ENCODE measurements at regions not wholly inside any gene's neighbourhood (a gene's known extent, or its start where the extent isn't known, plus 50 kb on each side); places are given as distances from the start of the nearest gene placed in this dataset.
"Not testable (repeated sequence)": the region's sequence is repeated elsewhere in the genome, so short reads cannot be mapped to it uniquely, and the experiment has no call there.

DNA sequence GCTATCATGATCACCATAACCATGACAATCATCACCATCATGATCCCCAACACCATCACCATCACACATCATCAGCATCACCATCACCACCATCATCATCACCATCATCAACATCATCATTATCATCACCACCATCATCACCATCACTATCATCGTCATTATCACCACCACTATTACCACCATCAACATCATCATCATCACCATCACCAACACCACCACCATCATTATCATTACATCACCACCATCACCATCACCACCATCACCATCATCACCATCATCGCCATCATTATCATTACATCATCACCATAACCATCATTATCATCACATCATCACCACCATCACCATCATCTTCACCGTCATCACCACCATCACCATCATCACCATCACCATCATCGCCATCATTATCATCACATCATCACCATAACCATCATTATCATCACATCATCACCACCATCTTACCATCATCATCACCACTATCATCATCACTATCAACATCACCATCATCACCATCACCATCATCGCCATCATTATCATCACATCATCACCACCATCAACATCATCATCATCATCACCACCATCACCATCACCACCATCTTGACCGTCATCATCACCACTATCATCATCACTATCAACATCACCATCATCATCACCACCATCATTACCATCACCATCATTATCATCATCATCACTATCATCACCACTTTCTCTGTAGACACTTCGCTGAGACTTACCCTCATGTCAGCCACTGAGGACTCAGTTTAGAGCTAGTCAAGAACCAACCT lies 366.0 kb downstream of the C16orf95 start:
- H3K4me1 Mint-ChIP-seq (ENCODE audit: low read depth), result peaks cover 2% of the 10 kb centered on the region
- no peak overlapping the region for H3K4me3 Mint-ChIP-seq
- H3K36me3 Mint-ChIP-seq (ENCODE audit: low read depth), result no peaks in the 10 kb centered on the region

DNA sequence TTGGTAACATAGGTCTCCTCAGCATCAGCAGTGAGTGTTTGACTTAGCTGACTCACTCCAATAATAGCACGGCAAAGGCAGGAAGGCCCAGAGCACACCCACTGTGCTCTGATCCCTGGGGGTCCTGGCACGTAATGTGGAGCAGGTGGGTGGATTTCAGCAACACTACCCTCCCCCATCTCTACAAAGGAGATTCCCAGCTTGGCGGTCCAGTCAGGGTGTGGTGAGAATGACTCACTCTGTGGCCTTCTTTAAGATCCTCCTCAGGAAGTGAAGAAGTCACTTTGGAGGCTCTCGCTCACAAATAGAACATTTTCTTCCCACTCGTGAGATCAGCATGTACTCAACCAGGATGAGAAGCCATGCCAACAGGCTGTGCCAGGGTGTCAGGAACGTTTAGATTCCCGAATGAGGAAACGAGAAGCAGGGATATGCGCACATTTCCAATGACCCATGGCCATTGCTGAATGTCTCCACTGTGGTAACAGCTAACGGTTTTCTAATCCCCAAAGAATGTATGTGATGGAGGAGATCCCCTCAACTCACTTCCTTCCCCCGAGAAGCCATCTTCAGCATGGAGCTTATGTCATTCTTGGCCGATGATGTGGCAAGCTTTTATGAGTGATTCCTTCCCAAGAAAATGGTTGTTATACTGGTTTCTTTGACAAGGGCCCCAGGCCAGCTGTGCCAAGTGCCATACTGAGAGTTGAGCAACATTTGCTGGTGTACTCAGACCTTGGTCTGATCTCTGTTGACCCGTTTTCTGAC lies 365.2 kb downstream of the C16orf95 start:
- peaks cover 7% of the 10 kb centered on the region for H3K4me1 Mint-ChIP-seq (ENCODE audit: low read depth)
- H3K4me3 Mint-ChIP-seq, result no peak overlapping the region
- no peaks in the 10 kb centered on the region for H3K9me3 Mint-ChIP-seq
- no peak for DNase-seq
- peaks cover 16% of the 10 kb centered on the region for H3K27me3 Mint-ChIP-seq
- H3K27ac Mint-ChIP-seq, result no peak overlapping the region
- H3K36me3 Mint-ChIP-seq (ENCODE audit: low read depth), result no peaks in the 10 kb centered on the region

More for the DNA sequence above, 366.0 kb downstream of the C16orf95 start:
- no peak for DNase-seq
- Mint-ChIP-seq H3K9me3 (no peaks in the 10 kb centered on the region), H3K27me3 (peaks cover 13% of the 10 kb centered on the region), H3K27ac (no peak overlapping the region)

DNA sequence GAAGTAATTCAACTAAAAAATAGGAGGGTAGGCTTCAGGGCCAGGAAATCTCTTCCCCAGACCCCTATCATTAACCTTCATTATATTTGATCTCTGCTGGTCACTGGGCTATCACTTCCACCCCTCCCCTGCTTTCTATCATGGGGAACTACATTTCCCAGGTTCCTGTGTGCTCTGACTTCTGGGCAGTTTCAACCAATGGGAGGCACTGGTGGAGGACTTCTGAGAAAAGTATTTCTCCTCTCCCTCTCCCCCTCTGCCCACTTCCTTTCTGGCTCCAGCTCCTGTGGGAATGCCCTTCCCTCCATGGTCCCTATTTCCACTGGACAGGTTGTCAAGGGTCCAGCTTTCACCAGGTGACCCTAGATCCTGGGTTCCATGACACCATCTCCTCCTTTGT lies 364.4 kb downstream of the C16orf95 start:
- H3K27ac Mint-ChIP-seq, result no peak overlapping the region
- H3K4me3 Mint-ChIP-seq, result no peak overlapping the region
- DNase-seq, result no peak
- H3K36me3 Mint-ChIP-seq (ENCODE audit: low read depth), result no peaks in the 10 kb centered on the region
- H3K27me3 Mint-ChIP-seq, result peaks cover 17% of the 10 kb centered on the region
- H3K4me1 Mint-ChIP-seq (ENCODE audit: low read depth), result peaks cover 7% of the 10 kb centered on the region
- no peaks in the 10 kb centered on the region for H3K9me3 Mint-ChIP-seq

DNA sequence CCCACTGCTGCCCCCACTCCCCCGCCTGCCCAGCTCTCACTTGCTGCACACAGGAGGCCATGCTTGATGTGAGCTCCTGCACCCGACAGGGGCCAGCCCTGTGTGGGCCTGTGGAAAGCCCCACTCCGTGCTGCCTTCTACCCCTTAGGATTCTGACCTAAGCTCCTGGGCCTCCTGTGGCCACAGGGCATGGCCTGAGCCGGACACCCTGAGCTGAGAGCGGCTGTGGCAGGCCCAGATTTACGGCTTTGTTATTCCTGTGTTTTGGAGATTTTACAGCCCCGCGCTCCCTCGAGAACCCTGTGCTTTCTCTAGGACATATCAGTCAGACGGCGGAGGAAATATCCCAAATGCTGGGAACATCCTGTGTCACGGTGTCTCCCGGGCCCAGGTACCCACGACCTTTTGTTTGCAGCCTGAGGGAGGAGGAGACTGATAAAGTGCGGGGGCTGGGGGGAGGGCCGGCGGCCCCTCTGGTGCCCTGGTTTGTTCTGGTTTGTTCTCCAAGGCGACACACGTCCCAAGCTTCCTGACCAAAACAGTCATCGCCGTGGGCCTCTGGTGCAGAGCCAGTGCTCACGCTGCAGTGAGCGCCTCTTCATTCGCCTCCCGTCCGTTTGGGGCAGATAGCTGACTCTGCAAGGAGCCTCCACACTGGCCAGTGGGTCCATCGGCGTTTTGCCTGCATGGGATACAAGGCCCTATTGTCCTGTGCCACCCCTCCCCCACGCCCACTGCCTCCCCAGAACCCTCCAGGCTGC lies 363.4 kb downstream of the C16orf95 start:
- DNase-seq, result no peak
- Mint-ChIP-seq H3K9me3 (no peaks in the 10 kb centered on the region), H3K4me3 (no peak overlapping the region), H3K4me1 (ENCODE audit: low read depth) (peaks cover 7% of the 10 kb centered on the region), H3K27ac (no peak overlapping the region), H3K27me3 (peaks cover 24% of the 10 kb centered on the region), H3K36me3 (ENCODE audit: low read depth) (no peaks in the 10 kb centered on the region)

DNA sequence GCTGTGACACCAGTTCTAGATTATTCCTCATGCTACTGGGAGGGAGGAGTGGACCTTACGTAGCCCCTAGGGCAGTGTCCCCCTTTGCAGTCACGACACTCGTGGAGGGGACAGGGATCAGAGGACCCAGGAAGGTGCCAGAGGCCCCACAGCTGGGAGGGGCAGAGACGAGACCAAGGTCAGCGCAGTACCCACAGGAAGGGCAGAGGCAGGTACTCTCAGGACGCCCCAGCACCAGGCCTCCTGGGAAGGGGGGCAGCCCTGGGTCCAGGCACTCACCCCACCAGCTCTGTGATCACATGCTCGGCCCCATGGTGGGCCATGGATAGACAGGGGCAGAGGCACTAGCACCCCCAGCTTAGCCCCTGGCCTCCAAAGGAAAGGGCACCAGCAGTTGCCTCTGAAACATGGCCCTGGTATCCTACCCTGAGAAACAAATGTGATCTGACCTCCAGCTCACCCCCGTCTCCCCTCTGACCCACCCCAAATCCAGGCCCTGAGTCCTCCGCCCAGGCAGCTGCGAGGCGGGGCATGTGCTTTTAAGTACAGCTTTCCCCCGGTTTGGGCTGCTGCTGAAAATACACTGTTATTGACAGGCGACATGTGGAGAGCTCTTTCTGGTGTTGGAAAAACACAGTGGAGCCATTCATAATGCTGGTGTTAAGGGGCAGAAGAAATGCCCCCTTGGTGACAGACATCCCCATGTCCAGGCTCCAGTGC lies 361.9 kb downstream of the C16orf95 start:
- H3K4me1 Mint-ChIP-seq (ENCODE audit: low read depth), result peaks cover 7% of the 10 kb centered on the region
- no peak for DNase-seq
- no peak overlapping the region for H3K4me3 Mint-ChIP-seq
- H3K27ac Mint-ChIP-seq, result no peak overlapping the region
- H3K9me3 Mint-ChIP-seq, result no peaks in the 10 kb centered on the region
- H3K36me3 Mint-ChIP-seq (ENCODE audit: low read depth), result no peaks in the 10 kb centered on the region
- peaks cover 32% of the 10 kb centered on the region for H3K27me3 Mint-ChIP-seq

DNA sequence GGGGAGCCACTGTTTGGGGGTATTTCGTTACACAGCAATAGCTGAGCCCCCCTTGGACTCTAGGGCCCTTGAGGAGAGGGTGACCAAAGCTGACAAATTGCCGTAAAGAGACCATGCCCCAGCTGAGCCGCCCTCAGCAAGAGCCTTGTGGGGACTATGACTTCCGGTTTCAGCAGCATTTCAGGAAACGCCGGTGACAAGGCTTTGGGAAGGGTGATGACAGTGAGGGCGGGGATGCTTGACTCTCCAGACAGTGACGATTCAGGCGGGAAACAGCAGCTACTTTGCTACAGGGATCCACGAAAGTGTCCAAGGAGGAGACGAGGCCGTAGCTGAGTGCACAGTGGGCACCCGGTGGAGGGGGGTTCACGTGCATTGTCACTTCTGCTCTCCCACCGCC lies 360.8 kb downstream of the C16orf95 start:
- Mint-ChIP-seq H3K36me3 (ENCODE audit: low read depth) (no peaks in the 10 kb centered on the region), H3K27ac (no peak overlapping the region), H3K9me3 (no peaks in the 10 kb centered on the region), H3K4me3 (no peak overlapping the region), H3K4me1 (ENCODE audit: low read depth) (peaks cover 7% of the 10 kb centered on the region), H3K27me3 (peaks cover 32% of the 10 kb centered on the region)
- no peak for DNase-seq

DNA sequence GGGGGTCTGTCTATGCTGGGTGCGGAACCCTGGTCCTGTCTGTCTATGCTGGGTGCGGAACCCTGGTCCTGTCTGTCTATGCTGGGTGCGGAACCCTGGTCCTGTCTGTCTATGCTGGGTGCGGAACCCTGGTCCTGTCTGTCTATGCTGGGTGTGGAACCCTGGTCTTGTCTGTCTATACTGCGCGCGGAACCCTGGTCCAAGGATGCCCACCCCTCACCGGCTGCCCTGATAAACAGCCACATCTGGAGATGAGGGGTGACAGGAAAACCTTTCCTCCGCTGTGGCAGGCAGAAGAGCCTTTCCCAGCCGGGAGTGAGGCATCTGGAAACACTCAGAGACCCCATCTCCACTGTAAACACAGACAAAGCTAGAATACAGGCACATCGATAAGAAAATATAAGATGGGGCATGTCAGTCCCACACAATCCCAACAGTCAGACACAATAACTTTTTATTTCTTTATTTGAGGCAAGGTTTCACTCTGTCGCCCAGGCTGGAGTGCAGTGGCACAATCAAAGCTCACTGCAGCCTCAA lies 359.5 kb downstream of the C16orf95 start:
- H3K9me3 Mint-ChIP-seq; H3K27ac Mint-ChIP-seq; H3K36me3 Mint-ChIP-seq (ENCODE audit: low read depth); DNase-seq; H3K4me1 Mint-ChIP-seq (ENCODE audit: low read depth); H3K4me3 Mint-ChIP-seq: not testable (repeated sequence)
- H3K27me3 Mint-ChIP-seq, result peaks cover 30% of the 10 kb centered on the region

DNA sequence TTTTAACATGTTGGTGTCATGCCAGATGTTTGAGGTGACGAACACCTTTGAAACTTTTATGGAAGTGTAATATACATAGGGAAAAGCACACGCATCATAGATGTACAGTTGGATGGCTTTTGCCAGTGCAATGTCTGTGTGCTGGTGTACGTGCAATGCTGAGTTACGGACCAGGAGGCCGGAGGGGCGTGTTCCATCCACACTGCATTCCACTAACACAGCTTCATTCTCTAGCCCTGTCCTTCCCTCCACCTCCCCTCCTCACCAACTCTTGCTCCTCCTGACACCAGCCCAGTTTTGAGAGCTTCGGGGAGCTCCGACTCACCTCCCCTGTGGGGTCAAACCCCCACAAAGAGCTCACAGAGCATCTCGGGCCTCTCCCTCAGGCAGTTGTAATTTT lies 358.8 kb downstream of the C16orf95 start:
- H3K9me3 Mint-ChIP-seq, result no peaks in the 10 kb centered on the region
- DNase-seq, result no peak
- peaks cover 25% of the 10 kb centered on the region for H3K27me3 Mint-ChIP-seq
- H3K4me3 Mint-ChIP-seq, result no peak overlapping the region
- H3K27ac Mint-ChIP-seq, result no peak overlapping the region
- no peaks in the 10 kb centered on the region for H3K36me3 Mint-ChIP-seq (ENCODE audit: low read depth)
- H3K4me1 Mint-ChIP-seq (ENCODE audit: low read depth), result peaks cover 7% of the 10 kb centered on the region

DNA sequence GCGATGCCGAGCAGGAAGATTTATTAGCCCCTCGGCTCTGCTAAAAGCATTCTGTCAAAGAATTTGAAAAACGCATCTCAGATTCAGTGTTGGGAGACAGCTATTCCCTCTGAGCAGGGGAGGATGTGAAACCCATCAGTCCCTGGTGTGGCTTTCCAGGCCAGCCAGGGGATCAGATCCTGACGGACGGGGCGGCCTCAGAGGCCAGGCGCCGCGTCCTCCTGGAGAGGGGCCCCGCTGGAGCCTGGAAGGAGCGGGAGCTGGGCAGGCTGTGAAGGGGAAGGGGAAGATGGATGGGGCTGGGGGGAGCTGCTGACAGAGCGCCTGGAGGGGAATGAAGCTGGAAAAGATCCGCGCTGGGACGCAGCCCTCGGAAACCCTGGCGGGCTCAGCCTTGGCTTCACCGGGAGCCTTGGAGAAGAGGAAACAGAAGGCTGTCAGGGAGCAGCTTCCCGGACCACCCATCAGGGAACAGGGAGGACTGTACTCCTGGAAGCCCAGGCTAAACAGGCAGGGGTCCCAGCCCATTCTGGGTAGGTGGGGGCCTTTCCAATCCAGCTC lies 358.0 kb downstream of the C16orf95 start:
- Mint-ChIP-seq H3K27me3 (peaks cover 22% of the 10 kb centered on the region), H3K4me3 (no peak overlapping the region), H3K9me3 (no peaks in the 10 kb centered on the region)

DNA sequence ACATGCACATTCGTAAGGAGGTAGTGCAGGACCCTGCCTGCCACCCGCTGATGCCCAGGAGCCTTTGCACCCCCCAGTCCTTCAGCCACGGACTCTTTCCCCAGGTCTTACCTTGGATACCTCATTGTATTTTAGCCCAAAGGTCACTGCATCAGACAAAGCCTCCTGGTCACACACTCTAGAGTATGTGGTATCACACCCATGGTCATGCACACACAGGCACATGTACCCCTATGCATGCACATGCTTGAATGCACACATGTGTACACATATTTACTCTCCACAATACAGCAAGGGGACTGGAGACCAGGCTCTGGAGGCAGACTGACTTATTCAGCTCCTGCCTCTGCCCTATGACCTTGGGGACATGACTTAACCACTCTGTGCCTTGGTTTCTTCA lies 357.5 kb downstream of the C16orf95 start:
- H3K9me3 Mint-ChIP-seq, result no peaks in the 10 kb centered on the region
- H3K4me1 Mint-ChIP-seq (ENCODE audit: low read depth), result peaks cover 7% of the 10 kb centered on the region
- H3K27me3 Mint-ChIP-seq, result peaks cover 22% of the 10 kb centered on the region
- H3K36me3 Mint-ChIP-seq (ENCODE audit: low read depth), result no peaks in the 10 kb centered on the region
- no peak overlapping the region for H3K27ac Mint-ChIP-seq
- DNase-seq, result no peak
- no peak overlapping the region for H3K4me3 Mint-ChIP-seq

More for the DNA sequence above, 358.0 kb downstream of the C16orf95 start:
- peaks cover 7% of the 10 kb centered on the region for H3K4me1 Mint-ChIP-seq (ENCODE audit: low read depth)
- no peak for DNase-seq
- no peak overlapping the region for H3K27ac Mint-ChIP-seq
- H3K36me3 Mint-ChIP-seq (ENCODE audit: low read depth), result no peaks in the 10 kb centered on the region

DNA sequence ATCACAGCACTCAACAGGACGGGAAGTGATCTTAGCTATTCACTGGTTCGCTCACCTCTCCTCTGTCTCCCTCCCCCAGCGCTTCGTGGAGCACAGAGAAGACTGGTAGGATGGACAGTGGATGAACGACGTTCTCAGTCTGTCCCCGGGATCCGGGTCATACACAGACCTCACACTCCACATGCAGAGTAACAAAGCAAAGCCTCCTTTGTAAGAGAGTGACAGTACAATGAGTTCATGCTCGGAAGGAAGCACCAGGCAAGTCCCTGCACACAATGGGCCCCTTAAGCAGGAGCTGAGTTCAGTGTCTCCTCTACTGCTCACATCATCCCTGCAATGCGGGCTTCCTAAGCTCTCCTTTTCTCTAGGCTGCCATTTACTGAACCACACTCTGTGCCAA lies 356.9 kb downstream of the C16orf95 start:
- no peak for DNase-seq
- Mint-ChIP-seq H3K36me3 (ENCODE audit: low read depth) (no peaks in the 10 kb centered on the region), H3K27me3 (peaks cover 19% of the 10 kb centered on the region), H3K4me1 (ENCODE audit: low read depth) (peaks cover 7% of the 10 kb centered on the region), H3K27ac (no peak overlapping the region), H3K9me3 (no peaks in the 10 kb centered on the region), H3K4me3 (no peak overlapping the region)

DNA sequence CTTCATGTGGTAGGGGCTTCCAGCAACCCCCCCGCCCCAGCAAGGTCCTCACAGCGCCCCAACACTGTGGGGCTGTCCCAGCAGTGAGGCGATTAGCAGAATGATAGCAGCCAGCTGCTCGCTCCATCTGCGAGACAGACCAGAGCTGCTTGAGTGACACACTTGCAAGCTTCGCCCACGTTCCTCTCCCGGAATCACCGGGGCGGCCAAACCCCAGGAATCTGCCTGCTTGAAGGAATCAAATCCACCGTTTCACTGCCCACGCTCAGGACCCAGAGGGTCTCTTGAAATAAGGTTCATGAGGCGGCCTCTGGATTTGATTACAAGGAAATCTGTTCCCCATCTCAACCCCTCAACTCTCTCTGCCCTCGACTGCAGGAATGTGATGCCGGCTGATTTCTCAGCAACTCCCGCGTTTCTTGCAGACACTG lies 356.0 kb downstream of the C16orf95 start:
- DNase-seq, result no peak
- H3K4me3 Mint-ChIP-seq, result no peak overlapping the region
- peaks cover 6% of the 10 kb centered on the region for H3K4me1 Mint-ChIP-seq (ENCODE audit: low read depth)
- H3K36me3 Mint-ChIP-seq (ENCODE audit: low read depth), result no peaks in the 10 kb centered on the region
- H3K27ac Mint-ChIP-seq, result no peak overlapping the region
- peaks cover 19% of the 10 kb centered on the region for H3K27me3 Mint-ChIP-seq
- no peaks in the 10 kb centered on the region for H3K9me3 Mint-ChIP-seq

DNA sequence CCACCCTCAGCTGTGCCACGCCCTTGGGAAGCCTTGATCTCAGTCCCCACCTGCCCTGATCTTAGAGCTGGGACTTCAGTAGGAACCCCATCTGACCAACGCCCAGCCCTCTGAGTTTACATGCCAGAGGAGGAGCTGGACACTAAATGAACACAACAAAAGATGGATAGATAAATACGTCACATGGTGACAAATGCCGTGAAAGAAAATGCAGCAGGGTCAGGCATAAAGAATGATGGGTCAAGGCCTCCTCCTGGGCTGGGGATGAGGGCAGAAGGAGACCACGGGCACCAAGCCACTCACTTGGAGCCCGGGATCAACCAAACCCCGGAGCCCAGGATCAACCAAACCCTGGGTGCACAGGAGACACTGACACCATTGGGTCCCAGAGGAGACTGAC lies 354.9 kb downstream of the C16orf95 start:
- Mint-ChIP-seq H3K27ac (no peak overlapping the region), H3K4me3 (no peak overlapping the region), H3K9me3 (no peaks in the 10 kb centered on the region), H3K4me1 (ENCODE audit: low read depth) (no peaks in the 10 kb centered on the region), H3K36me3 (ENCODE audit: low read depth) (no peaks in the 10 kb centered on the region), H3K27me3 (peaks cover 16% of the 10 kb centered on the region)
- no peak for DNase-seq

DNA sequence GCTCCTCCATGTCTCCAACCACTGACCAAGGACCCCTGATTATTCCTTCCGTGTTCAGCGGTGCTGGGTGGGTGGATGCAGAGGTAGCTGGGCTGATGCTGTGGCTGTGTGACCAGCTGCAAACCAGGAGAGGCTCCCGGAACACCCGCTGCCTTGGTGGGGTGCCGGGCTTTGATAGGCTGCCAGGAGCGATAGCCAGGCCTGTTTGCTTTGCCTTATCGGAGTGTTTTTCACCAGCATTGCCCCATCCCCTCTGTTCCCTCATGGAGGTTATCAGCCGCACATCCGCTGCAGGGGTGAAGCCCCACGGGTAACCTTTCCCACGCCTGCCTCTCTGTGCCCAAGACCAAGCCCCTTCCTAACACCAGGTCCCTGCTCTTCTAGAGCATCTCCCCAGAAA lies 354.3 kb downstream of the C16orf95 start:
- Mint-ChIP-seq H3K36me3 (ENCODE audit: low read depth) (no peaks in the 10 kb centered on the region), H3K4me1 (ENCODE audit: low read depth) (no peaks in the 10 kb centered on the region), H3K4me3 (no peak overlapping the region), H3K27me3 (peaks cover 14% of the 10 kb centered on the region), H3K27ac (no peak overlapping the region), H3K9me3 (no peaks in the 10 kb centered on the region)
- no peak for DNase-seq
